Right lobe of liver (tissue), 4 donors: ENCODE measurements at regions not wholly inside any gene's neighbourhood (a gene's known extent, or its start where the extent isn't known, plus 50 kb on each side); places are given as distances from the start of the nearest gene placed in this dataset.

Source experiments
- CTCF ChIP-seq, 4 donors: fragments of 200-600 bp in 3 of 4; fragments of 450-650 bp in 1 of 4; IDR thresholded peaks; one replicate each; pipeline versions ENCODE4 v1.5.1 to v1.8.0; 2016 to 2022; ENCODE audit warnings: antibody characterized with exemption in 4 of 4, mild to moderate bottlenecking in 2 of 4
- POLR2A ChIP-seq: fragments of 450-650 bp; IDR thresholded peaks from one replicate; pipeline ENCODE4 v1.6.1; 2017; ENCODE audit warnings: antibody characterized with exemption, mild to moderate bottlenecking
- donor health status: DM: no; HTN: no; CAD: no.
- donor health status: DM: no; HTN: no; CAD: no.
- donor health status: DM: no; HTN: yes; CAD: no.

- TF ChIP-seq CTCF (IDR thresholded peaks at IDR 0.05) (no peak), POLR2A (no peak)
Measured at GRCh38 chr3:176155012-176155411, 1042.3 kb downstream of the TBL1XR1 start.
